IMR-90 (cell line): ENCODE measurements at regions not wholly inside any gene's neighbourhood (a gene's known extent, or its start where the extent isn't known, plus 50 kb on each side); places are given as distances from the start of the nearest gene placed in this dataset.

Experiments
- BHLHE40 ChIP-seq: fragments of 150-350 bp; IDR thresholded peaks from 2 replicates; pipeline ENCODE4 v1.6.1; 2016; ENCODE audit warnings: mild to moderate bottlenecking, low read depth, low read length
- CEBPB ChIP-seq: IDR thresholded peaks from 2 replicates; pipeline ENCODE4 v1.6.1; 2012; ENCODE audit warnings: low read depth, low read length, improper control_type of control experiment
- CHD1 ChIP-seq: IDR thresholded peaks from 2 replicates; pipeline ENCODE4 v1.6.1; 2012; ENCODE audit warnings: low read depth, low read length, improper control_type of control experiment
- CTCF ChIP-seq: conservative IDR thresholded peaks from 2 replicates; pipeline ENCODE4 v1.5.1; 2012; ENCODE audit warnings: mild to moderate bottlenecking, low read depth, low read length, improper control_type of control experiment
- FOS ChIP-seq: fragments of 150-350 bp; IDR thresholded peaks from 2 replicates; pipeline ENCODE4 v1.6.1; 2016; ENCODE audit warnings: low read depth, low read length
- MAFK ChIP-seq: IDR thresholded peaks from 2 replicates; pipeline ENCODE4 v1.6.1; 2012; ENCODE audit warnings: low read depth, low read length, improper control_type of control experiment
- MXI1 ChIP-seq: IDR thresholded peaks from 2 replicates; pipeline ENCODE4 v1.6.1; 2012; ENCODE audit warnings: low read depth, mild to moderate bottlenecking, low read length, moderate library complexity, borderline replicate concordance
- NFE2L2 ChIP-seq: fragments of 150-350 bp; IDR thresholded peaks from 2 replicates; pipeline ENCODE4 v1.6.1; 2016; ENCODE audit warnings: low read depth, mild to moderate bottlenecking, low read length
- POLR2A ChIP-seq: IDR thresholded peaks from 2 replicates; pipeline ENCODE4 v1.6.1; 2012; ENCODE audit warnings: mild to moderate bottlenecking, low read depth, low read length
- RAD21 ChIP-seq: IDR thresholded peaks from 2 replicates; pipeline ENCODE4 v1.6.1; 2012; ENCODE audit warnings: low read length, improper control_type of control experiment
- RCOR1 ChIP-seq: IDR thresholded peaks from 2 replicates; pipeline ENCODE4 v1.6.1; 2012; ENCODE audit warnings: mild to moderate bottlenecking, low read length, improper control_type of control experiment; ENCODE audit not compliant: insufficient replicate concordance
- RFX5 ChIP-seq: IDR thresholded peaks from 2 replicates; pipeline ENCODE4 v1.8.0; 2012; ENCODE audit warnings: low read depth, mild to moderate bottlenecking, low read length, moderate library complexity
- SMC3 ChIP-seq: fragments of 150-350 bp; IDR thresholded peaks from 2 replicates; pipeline ENCODE4 v1.6.1; 2016; ENCODE audit warnings: low read depth, mild to moderate bottlenecking, antibody characterized with exemption, low read length, moderate library complexity
- USF2 ChIP-seq: fragments of 150-350 bp; IDR thresholded peaks from 2 replicates; pipeline ENCODE4 v1.6.1; 2017; ENCODE audit warnings: mild to moderate bottlenecking, antibody characterized with exemption, low read length, low read depth

GRCh38 chr5:61969755-61970154, 336.3 kb upstream of the KIF2A start:
- TF ChIP-seq USF2, result no peak
- TF ChIP-seq FOS, result no peak
- TF ChIP-seq CTCF, result no peak
- no peak for TF ChIP-seq MXI1
- no peak for TF ChIP-seq POLR2A
- TF ChIP-seq RAD21, result no peak
- TF ChIP-seq RCOR1, result no peak
- TF ChIP-seq SMC3, result no peak
- TF ChIP-seq RFX5, result no peak
- no peak for TF ChIP-seq CEBPB
- no peak for TF ChIP-seq CHD1
- no peak for TF ChIP-seq BHLHE40
- TF ChIP-seq MAFK, result no peak
- TF ChIP-seq NFE2L2, result no peak
